ENCODE measurements at regions not wholly inside any gene's neighbourhood (a gene's known extent, or its start where the extent isn't known, plus 50 kb on each side); places are given as distances from the start of the nearest gene placed in this dataset.
"Not testable (repeated sequence)": the region's sequence is repeated elsewhere in the genome, so short reads cannot be mapped to it uniquely, and the experiment has no call there.

DNA sequence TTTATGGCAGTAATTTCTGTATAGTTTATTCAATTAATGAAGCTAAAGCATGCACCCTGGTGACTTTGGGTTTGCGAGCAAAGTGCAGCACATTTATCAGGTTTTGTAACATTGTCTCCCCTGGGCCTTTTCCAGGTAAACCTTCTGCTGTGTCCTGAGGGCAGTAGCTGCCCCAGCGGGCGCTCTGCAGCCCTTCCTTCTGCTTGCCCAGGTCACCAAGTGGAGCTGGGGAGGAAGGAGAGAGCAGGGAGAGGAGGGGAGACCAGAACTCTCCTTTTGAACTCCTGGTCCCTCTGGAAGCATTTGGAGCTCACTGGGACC, 145.6 kb downstream of the DLL1 start:
- H3K4me1 ChIP-seq = peaks cover 14% of the 10 kb centered on the region
- intact Hi-C loops (cut with DNase I) = no loop called here
- ATAC-seq = no peak
- H3K36me3 ChIP-seq = no peaks in the 10 kb centered on the region
- peak; percentile 20 for DNase-seq
- H3K27ac ChIP-seq = no peak overlapping the region
- H3K4me3 ChIP-seq = no peak overlapping the region
- H3K27me3 ChIP-seq = no peaks in the 10 kb centered on the region
- H3K9me3 ChIP-seq = no peaks in the 10 kb centered on the region
- TF ChIP-seq, protein P1, sequence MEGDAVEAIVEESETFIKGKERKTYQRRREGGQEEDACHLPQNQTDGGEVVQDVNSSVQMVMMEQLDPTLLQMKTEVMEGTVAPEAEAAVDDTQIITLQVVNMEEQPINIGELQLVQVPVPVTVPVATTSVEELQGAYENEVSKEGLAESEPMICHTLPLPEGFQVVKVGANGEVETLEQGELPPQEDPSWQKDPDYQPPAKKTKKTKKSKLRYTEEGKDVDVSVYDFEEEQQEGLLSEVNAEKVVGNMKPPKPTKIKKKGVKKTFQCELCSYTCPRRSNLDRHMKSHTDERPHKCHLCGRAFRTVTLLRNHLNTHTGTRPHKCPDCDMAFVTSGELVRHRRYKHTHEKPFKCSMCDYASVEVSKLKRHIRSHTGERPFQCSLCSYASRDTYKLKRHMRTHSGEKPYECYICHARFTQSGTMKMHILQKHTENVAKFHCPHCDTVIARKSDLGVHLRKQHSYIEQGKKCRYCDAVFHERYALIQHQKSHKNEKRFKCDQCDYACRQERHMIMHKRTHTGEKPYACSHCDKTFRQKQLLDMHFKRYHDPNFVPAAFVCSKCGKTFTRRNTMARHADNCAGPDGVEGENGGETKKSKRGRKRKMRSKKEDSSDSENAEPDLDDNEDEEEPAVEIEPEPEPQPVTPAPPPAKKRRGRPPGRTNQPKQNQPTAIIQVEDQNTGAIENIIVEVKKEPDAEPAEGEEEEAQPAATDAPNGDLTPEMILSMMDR (IDR thresholded peaks at IDR 0.05) = no peak

DNA sequence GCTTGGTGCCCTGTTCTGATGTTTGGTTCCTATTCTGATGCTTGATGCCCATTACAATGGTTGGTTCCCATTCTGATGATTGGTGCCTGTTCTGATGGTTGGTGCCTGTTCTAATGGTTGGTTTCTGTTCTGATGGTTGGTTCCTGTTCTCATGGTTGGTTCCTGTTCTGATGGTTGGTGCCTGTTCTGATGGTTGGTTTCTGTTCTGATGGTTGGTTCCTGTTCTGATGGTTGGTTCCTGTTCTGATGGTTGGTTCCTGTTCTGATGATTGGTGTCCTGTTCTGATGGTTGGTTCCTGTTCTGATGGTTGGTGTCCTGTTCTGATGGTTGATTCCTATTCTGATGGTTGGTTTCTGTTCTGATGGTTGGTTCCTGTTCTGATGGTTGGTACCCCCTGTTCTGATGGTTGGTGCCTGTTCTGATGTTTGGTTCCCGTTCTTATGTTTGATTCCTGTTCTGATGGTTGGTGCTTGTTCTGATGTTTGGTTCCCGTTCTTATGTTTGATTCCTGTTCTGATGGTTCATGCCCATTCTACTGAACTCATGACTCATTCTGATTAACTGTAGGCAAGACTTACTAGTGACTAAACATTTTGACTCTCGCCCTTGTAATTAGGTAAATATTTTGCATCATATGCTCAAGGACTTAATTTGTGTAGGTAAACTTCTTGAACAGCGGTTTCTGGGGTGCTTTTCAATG, 146.2 kb downstream of the DLL1 start:
- ATAC-seq (no peak), DNase-seq (no peak)
- no peaks in the 10 kb centered on the region for H3K27me3 ChIP-seq
- TF ChIP-seq, protein P1 (IDR thresholded peaks at IDR 0.05) = no peak
- no peak overlapping the region for H3K4me3 ChIP-seq
- intact Hi-C loops (cut with DNase I) = no loop called here
- H3K9me3 ChIP-seq = no peaks in the 10 kb centered on the region
- peaks cover 14% of the 10 kb centered on the region for H3K4me1 ChIP-seq
- H3K27ac ChIP-seq = no peak overlapping the region
- H3K36me3 ChIP-seq = no peaks in the 10 kb centered on the region

DNA sequence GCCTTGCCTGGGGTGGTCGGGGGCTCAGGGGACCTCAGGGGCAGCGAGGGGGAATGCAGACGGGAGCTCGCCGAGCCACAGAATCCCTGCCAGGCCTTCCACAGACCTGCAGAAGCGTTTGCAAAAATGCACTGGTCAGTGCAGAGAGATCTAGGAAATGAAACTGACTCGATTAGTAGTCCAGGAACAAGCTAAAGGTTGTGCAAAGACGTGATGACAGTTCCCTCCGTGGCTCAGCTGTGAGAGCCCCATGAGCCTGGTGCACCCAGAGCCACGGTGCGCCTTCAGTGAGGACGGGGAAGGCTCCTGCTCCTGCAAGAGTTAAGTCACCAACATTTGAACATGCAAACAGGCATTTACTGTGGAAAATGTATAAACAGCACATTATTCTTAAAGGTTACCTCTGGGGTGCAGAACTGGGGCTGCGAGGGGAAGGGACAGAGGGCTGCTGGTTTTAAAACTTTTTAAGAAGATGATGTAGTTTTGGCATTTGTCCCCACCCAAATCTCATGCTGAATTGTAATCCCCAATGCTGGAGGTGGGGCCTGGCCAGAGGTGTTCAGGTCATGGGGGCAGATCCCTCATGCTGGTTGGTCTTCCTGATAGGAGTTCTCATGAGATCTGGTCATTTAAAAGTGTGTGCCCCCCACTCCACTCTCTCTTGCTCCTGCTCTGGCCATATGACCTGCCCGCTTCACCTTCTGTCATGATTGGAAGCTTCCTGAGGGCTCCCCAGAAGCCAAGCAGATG, 147.3 kb downstream of the DLL1 start:
- H3K9me3 ChIP-seq = no peaks in the 10 kb centered on the region
- no peaks in the 10 kb centered on the region for H3K27me3 ChIP-seq
- TF ChIP-seq, protein P1 (IDR thresholded peaks at IDR 0.05) = no peak
- no peak overlapping the region for H3K27ac ChIP-seq
- H3K4me1 ChIP-seq = peaks cover 14% of the 10 kb centered on the region
- ATAC-seq (no peak), DNase-seq (peak; percentile 40)
- H3K4me3 ChIP-seq = no peak overlapping the region
- no peaks in the 10 kb centered on the region for H3K36me3 ChIP-seq
- intact Hi-C loops (cut with DNase I) = no loop called here

DNA sequence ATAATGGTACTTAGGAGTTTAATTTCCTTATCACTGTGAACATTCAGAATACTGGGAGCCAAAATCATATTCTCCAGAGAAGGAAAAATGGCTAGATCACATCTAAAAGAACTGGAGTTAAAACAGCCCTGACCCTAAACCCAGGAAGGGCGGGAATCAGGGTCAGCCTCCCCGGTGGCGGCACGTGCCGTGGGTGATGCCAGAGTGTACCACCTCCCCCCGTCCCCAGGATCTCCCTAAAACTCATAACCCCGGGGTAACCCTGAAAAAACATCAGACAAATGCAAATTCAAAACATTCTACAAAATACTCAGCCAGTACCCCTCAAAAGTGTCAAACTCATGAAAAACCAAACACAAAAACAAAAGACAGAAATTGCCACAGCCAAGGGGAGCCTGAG, 148.3 kb downstream of the DLL1 start:
- H3K9me3 ChIP-seq = no peaks in the 10 kb centered on the region
- ATAC-seq (no peak), DNase-seq (peak; percentile 45)
- intact Hi-C loops (cut with DNase I) = no loop called here
- no peaks in the 10 kb centered on the region for H3K27me3 ChIP-seq
- no peaks in the 10 kb centered on the region for H3K36me3 ChIP-seq
- H3K27ac ChIP-seq = no peak overlapping the region
- H3K4me1 ChIP-seq = peaks cover 10% of the 10 kb centered on the region
- TF ChIP-seq, protein P1 (IDR thresholded peaks at IDR 0.05) = no peak
- no peak overlapping the region for H3K4me3 ChIP-seq

DNA sequence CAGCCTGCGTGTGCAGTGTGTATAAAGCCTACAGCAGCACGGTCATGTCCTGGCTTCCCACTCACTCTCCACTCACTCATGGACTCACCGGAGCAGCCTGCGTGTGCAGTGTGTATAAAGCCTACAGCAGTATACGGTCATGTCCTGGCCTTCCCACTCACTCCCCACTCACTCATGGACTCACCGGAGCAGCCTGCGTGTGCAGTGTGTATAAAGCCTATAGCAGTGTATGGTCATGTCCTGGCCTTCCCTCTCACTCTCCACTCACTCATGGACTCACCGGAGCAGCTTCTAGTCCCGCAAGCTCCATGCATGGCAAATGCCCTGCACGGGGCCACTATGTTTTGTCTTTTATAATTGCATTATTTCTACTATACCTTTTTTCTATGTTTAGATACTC, 149.8 kb downstream of the DLL1 start:
- ATAC-seq; H3K9me3 ChIP-seq; H3K4me1 ChIP-seq; H3K4me3 ChIP-seq; H3K27me3 ChIP-seq; intact Hi-C loops (cut with DNase I); H3K36me3 ChIP-seq; H3K27ac ChIP-seq: not testable (repeated sequence)
- peak; percentile 9 for DNase-seq

DNA sequence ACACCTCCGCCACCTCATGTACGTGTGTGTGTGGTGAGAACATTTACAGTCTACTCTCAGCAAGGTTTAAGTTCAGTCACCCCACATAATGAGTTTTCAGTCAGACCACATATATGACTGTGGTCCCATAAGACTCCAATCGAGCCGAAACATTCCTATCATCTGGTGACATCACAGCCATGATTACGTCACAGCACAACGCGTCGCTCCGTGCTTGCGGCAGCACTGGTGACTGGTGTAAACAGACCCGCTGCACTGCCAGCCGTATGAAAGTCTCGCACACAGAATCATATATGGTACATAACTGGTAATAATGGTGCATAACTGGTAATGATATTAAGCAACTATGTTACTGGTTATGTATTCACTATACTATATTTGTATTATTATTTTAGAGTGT, 150.7 kb downstream of the DLL1 start:
- intact Hi-C loops (cut with DNase I) = no loop called here
- no peaks in the 10 kb centered on the region for H3K36me3 ChIP-seq
- H3K9me3 ChIP-seq = no peaks in the 10 kb centered on the region
- H3K27me3 ChIP-seq = no peaks in the 10 kb centered on the region
- H3K4me1 ChIP-seq = peaks cover 5% of the 10 kb centered on the region
- no peak overlapping the region for H3K27ac ChIP-seq
- DNase-seq = peak; percentile 41
- H3K4me3 ChIP-seq = no peak overlapping the region
- ATAC-seq = no peak
- TF ChIP-seq, protein P1 (IDR thresholded peaks at IDR 0.05) = no peak

All from upper lobe of right lung (tissue), 1 donor.